Fibroblast of lung (primary cell): ENCODE measurements at regions not wholly inside any gene's neighbourhood (a gene's known extent, or its start where the extent isn't known, plus 50 kb on each side); places are given as distances from the start of the nearest gene placed in this dataset.

Source experiments
- CTCF ChIP-seq, 2 donors: IDR thresholded peaks in 1 of 2; conservative IDR thresholded peaks in 1 of 2; 1 replicate in 1 of 2; 2 replicates in 1 of 2; pipeline ENCODE4 v1.5.1; 2011 to 2012; ENCODE audit warnings: low read length in 2 of 2, control low read depth in 1 of 2, inconsistent platforms in 1 of 2, low read depth in 1 of 2, mild to moderate bottlenecking in 1 of 2
- EZH2 ChIP-seq: IDR thresholded peaks from 2 replicates; pipeline ENCODE4 v1.5.1; 2012; ENCODE audit warnings: low read length, control low read depth, mild to moderate bottlenecking; ENCODE audit errors: missing control alignments

- no peak for TF ChIP-seq CTCF (conservative IDR thresholded peaks at IDR 0.05 in 1 of 2, IDR thresholded peaks at IDR 0.05 in 1 of 2; ENCODE audit: low read depth in 1 of 2, low read length in 2 of 2)
- TF ChIP-seq EZH2: no peak
Observed at GRCh38 chr19:27738569-27739193, 1474.3 kb downstream of the UQCRFS1 start.
